ENCODE measurements at regions not wholly inside any gene's neighbourhood (a gene's known extent, or its start where the extent isn't known, plus 50 kb on each side); places are given as distances from the start of the nearest gene placed in this dataset.

GRCh38 chr16:60563166-60563565, 1473.1 kb downstream of the CDH8 start:
- DNase-seq (ENCODE audit: low spot score): no peak

- DNase-seq (ENCODE audit: low spot score): no peak
Observed at GRCh38 chr16:60558936-60559335, 1477.3 kb downstream of the CDH8 start.

- DNase-seq (ENCODE audit: low spot score): no peak
Observed at GRCh38 chr16:60553090-60553757, 1483.0 kb downstream of the CDH8 start.

- no peak for DNase-seq (ENCODE audit: low spot score)
Observed at GRCh38 chr16:60541535-60541934, 1494.7 kb downstream of the CDH8 start.

- no peak for DNase-seq (ENCODE audit: low spot score)
Observed at GRCh38 chr16:60510941-60511340, 1525.3 kb downstream of the CDH8 start.

GRCh38 chr16:60510208-60510607, 1526.0 kb downstream of the CDH8 start:
- no peak for DNase-seq (ENCODE audit: low spot score)

- no peak for DNase-seq (ENCODE audit: low spot score)
Observed at GRCh38 chr16:60491273-60491672, 1545.0 kb downstream of the CDH8 start.

- no peak for DNase-seq (ENCODE audit: low spot score)
Observed at GRCh38 chr16:60485872-60486489, 1550.3 kb downstream of the CDH8 start.

- no peak for DNase-seq (ENCODE audit: low spot score)
Observed at GRCh38 chr16:60484901-60485300, 1551.3 kb downstream of the CDH8 start.

GRCh38 chr16:60481591-60481990, 1554.6 kb downstream of the CDH8 start:
- no peak for DNase-seq (ENCODE audit: low spot score)

- no peak for DNase-seq (ENCODE audit: low spot score)
Observed at GRCh38 chr16:60478810-60479209, 1557.4 kb downstream of the CDH8 start.

- DNase-seq (ENCODE audit: low spot score): no peak
Observed at GRCh38 chr16:60463986-60464385, 1572.3 kb downstream of the CDH8 start.

GRCh38 chr16:60459463-60459862, 1576.8 kb downstream of the CDH8 start:
- no peak for DNase-seq (ENCODE audit: low spot score)

- no peak for DNase-seq (ENCODE audit: low spot score)
Observed at GRCh38 chr16:60458255-60458654, 1578.0 kb downstream of the CDH8 start.

GRCh38 chr16:60452646-60453045, 1583.6 kb downstream of the CDH8 start:
- DNase-seq (ENCODE audit: low spot score): no peak

GRCh38 chr16:60438894-60439293, 1597.3 kb downstream of the CDH8 start:
- DNase-seq (ENCODE audit: low spot score): no peak

GRCh38 chr16:60432472-60432871, 1603.8 kb downstream of the CDH8 start:
- DNase-seq (ENCODE audit: low spot score): no peak

- DNase-seq (ENCODE audit: low spot score): no peak
Observed at GRCh38 chr16:60419859-60420258, 1616.4 kb downstream of the CDH8 start.

GRCh38 chr16:60414613-60415012, 1621.6 kb downstream of the CDH8 start:
- DNase-seq (ENCODE audit: low spot score): no peak

- DNase-seq (ENCODE audit: low spot score): no peak
Observed at GRCh38 chr16:60413969-60414368, 1622.3 kb downstream of the CDH8 start.

- no peak for DNase-seq (ENCODE audit: low spot score)
Observed at GRCh38 chr16:60407606-60408005, 1628.6 kb downstream of the CDH8 start.

- no peak for DNase-seq (ENCODE audit: low spot score)
Observed at GRCh38 chr16:60407034-60407433, 1629.2 kb downstream of the CDH8 start.

- DNase-seq (ENCODE audit: low spot score): no peak
Observed at GRCh38 chr16:60405286-60405685, 1631.0 kb downstream of the CDH8 start.

GRCh38 chr16:60404401-60404800, 1631.8 kb downstream of the CDH8 start:
- no peak for DNase-seq (ENCODE audit: low spot score)
